GM12891 (cell line): ENCODE measurements at regions not wholly inside any gene's neighbourhood (a gene's known extent, or its start where the extent isn't known, plus 50 kb on each side); places are given as distances from the start of the nearest gene placed in this dataset.

Experiments used
- PAX5 ChIP-seq: IDR thresholded peaks from 2 replicates; pipeline ENCODE4 v1.6.1; 2011; ENCODE audit warnings: low read length, moderate library complexity, mild to moderate bottlenecking; ENCODE audit not compliant: insufficient read depth, severe bottlenecking
- POLR2A ChIP-seq: IDR thresholded peaks from 2 replicates; pipeline ENCODE4 v1.6.1; 2011; ENCODE audit warnings: low read depth, low read length, control low read depth
- POLR2AphosphoS5 ChIP-seq: IDR thresholded peaks from 2 replicates; pipeline ENCODE4 v1.6.1; 2011; ENCODE audit warnings: low read depth, low read length, control low read depth
- SPI1 ChIP-seq: IDR thresholded peaks from 2 replicates; pipeline ENCODE4 v1.6.1; 2011; ENCODE audit warnings: low read depth, low read length, control low read depth
- TAF1 ChIP-seq: IDR thresholded peaks from 2 replicates; pipeline ENCODE4 v1.6.1; 2011; ENCODE audit warnings: low read depth, low read length, control low read depth

DNA sequence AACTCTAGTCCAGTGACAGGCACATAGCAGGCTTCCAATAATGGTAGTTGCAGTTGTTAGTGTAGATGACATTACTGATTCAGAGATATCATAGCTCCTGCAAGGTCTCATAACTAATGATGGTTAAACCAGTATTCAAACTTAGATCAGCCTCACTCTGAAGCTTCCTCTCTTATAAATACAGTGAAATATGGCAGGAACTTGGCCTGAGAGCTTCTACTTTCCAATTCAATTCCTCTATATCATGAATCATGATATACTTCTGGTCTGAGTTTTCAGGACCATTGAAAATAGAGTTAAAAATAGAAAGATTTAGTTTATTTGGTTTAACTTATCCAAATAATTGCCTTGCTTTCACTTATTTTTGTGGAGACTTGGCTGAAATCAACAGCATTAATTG is 167.5 kb upstream of the NOVA1 start:
- TF ChIP-seq TAF1 (no peak), POLR2A (no peak), POLR2AphosphoS5 (no peak), PAX5 (no peak), SPI1 (no peak)
